ENCODE measurements at regions not wholly inside any gene's neighbourhood (a gene's known extent, or its start where the extent isn't known, plus 50 kb on each side); places are given as distances from the start of the nearest gene placed in this dataset.

DNA sequence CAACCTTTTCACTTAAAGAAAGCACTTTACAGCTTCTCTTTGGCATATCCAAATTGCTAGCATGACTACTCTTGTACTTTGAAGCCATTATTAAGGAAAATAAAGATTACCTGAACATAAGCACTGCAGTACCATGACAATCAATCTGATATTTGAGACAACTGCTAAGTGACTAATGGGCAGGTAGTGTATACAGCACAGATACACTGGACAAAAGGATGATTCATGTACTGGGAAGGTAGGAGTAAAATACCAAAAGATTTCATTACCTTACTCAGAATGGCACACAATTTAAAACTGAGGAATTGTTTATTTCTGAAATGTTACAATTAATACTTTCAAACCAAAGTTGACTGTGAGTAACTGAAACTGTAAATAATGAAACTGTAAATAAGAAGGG, 1054.3 kb upstream of the TENM4 start:
- TF ChIP-seq, protein P1, sequence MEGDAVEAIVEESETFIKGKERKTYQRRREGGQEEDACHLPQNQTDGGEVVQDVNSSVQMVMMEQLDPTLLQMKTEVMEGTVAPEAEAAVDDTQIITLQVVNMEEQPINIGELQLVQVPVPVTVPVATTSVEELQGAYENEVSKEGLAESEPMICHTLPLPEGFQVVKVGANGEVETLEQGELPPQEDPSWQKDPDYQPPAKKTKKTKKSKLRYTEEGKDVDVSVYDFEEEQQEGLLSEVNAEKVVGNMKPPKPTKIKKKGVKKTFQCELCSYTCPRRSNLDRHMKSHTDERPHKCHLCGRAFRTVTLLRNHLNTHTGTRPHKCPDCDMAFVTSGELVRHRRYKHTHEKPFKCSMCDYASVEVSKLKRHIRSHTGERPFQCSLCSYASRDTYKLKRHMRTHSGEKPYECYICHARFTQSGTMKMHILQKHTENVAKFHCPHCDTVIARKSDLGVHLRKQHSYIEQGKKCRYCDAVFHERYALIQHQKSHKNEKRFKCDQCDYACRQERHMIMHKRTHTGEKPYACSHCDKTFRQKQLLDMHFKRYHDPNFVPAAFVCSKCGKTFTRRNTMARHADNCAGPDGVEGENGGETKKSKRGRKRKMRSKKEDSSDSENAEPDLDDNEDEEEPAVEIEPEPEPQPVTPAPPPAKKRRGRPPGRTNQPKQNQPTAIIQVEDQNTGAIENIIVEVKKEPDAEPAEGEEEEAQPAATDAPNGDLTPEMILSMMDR (IDR thresholded peaks at IDR 0.05; ENCODE audit: low read depth, low read length): no peak
- Histone ChIP-seq H3K4me3 (no peak overlapping the region), H3K27me3 (no peaks in the 10 kb centered on the region), H3K4me1 (ENCODE audit: low read depth) (no peaks in the 10 kb centered on the region), H3K27ac (no peak overlapping the region), H3K9me3 (ENCODE audit: low read depth) (no peaks in the 10 kb centered on the region), H3K36me3 (no peaks in the 10 kb centered on the region)
- no peak for DNase-seq (ENCODE audit: low read depth in 1 of 2, low spot score in 1 of 2)

DNA sequence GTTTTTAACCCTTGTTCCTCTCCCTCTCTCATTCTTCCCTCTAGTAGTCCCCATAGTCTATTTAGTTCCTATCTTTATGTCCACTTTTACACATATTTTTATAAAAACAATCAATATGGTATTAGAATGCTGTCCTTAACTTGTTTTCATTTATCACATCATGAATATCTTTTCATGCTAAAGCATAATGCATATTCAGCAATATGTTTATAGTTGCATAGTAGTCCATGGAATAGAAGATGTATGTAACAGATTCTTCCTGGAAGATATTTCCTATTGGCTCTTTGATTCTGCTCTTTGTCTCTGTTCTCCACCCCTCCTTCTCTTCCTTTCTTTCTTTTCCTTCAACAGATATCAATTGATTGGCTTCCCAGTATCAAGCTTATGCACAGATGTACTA, 1047.1 kb upstream of the TENM4 start:
- Histone ChIP-seq H3K27me3 (no peaks in the 10 kb centered on the region), H3K36me3 (no peaks in the 10 kb centered on the region), H3K9me3 (ENCODE audit: low read depth) (no peaks in the 10 kb centered on the region), H3K4me1 (ENCODE audit: low read depth) (no peaks in the 10 kb centered on the region), H3K4me3 (no peak overlapping the region), H3K27ac (no peak overlapping the region)
- TF ChIP-seq, protein P1 (IDR thresholded peaks at IDR 0.05; ENCODE audit: low read depth, low read length): no peak
- DNase-seq (ENCODE audit: low read depth in 1 of 2, low spot score in 1 of 2): no peak

DNA sequence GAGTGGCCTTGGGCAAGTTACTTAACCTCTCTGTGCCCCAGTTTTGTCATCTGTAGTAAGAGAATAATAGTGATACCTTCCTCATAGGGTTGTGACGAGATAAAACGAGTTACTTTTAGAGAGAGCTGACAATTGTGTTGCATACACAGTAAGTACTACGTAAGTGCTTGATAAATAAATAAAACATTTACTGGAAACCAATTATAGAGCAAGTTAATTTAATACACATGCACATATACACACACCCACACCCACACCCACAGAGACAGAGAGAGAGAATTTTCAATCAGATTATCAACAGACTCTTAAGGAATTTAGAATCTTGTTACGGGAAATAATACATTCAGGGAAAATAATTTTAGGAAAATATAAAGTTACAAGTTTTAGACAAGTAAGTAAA, 1045.8 kb upstream of the TENM4 start:
- no peak for DNase-seq (ENCODE audit: low read depth in 1 of 2, low spot score in 1 of 2)
- Histone ChIP-seq H3K9me3 (ENCODE audit: low read depth) (no peaks in the 10 kb centered on the region), H3K4me3 (no peak overlapping the region), H3K27me3 (no peaks in the 10 kb centered on the region), H3K36me3 (no peaks in the 10 kb centered on the region), H3K27ac (no peak overlapping the region), H3K4me1 (ENCODE audit: low read depth) (no peaks in the 10 kb centered on the region)
- TF ChIP-seq, protein P1 (IDR thresholded peaks at IDR 0.05; ENCODE audit: low read depth, low read length): no peak

GRCh38 chr11:80477178-80477577, 1036.3 kb upstream of the TENM4 start:
- Histone ChIP-seq H3K36me3 (no peaks in the 10 kb centered on the region), H3K4me3 (no peak overlapping the region), H3K27me3 (no peaks in the 10 kb centered on the region), H3K9me3 (ENCODE audit: low read depth) (no peaks in the 10 kb centered on the region), H3K27ac (no peak overlapping the region), H3K4me1 (ENCODE audit: low read depth) (peaks cover 4% of the 10 kb centered on the region)
- TF ChIP-seq, protein P1 (IDR thresholded peaks at IDR 0.05; ENCODE audit: low read depth, low read length): no peak
- DNase-seq (ENCODE audit: low read depth in 1 of 2, low spot score in 1 of 2): no peak

GRCh38 chr11:80473562-80473961, 1032.7 kb upstream of the TENM4 start:
- Histone ChIP-seq H3K27ac (no peak overlapping the region), H3K4me1 (ENCODE audit: low read depth) (peaks cover 7% of the 10 kb centered on the region), H3K36me3 (no peaks in the 10 kb centered on the region), H3K4me3 (no peak overlapping the region), H3K27me3 (no peaks in the 10 kb centered on the region), H3K9me3 (ENCODE audit: low read depth) (no peaks in the 10 kb centered on the region)
- no peak for DNase-seq (ENCODE audit: low read depth in 1 of 2, low spot score in 1 of 2)
- TF ChIP-seq, protein P1 (IDR thresholded peaks at IDR 0.05; ENCODE audit: low read depth, low read length): no peak

- Histone ChIP-seq H3K9me3 (ENCODE audit: low read depth) (no peaks in the 10 kb centered on the region), H3K36me3 (no peaks in the 10 kb centered on the region), H3K4me1 (ENCODE audit: low read depth) (peaks cover 7% of the 10 kb centered on the region), H3K27ac (no peak overlapping the region), H3K27me3 (no peaks in the 10 kb centered on the region), H3K4me3 (no peak overlapping the region)
- DNase-seq (ENCODE audit: low read depth in 1 of 2, low spot score in 1 of 2): no peak
- TF ChIP-seq, protein P1 (IDR thresholded peaks at IDR 0.05; ENCODE audit: low read depth, low read length): no peak
Observed at GRCh38 chr11:80469871-80470270, 1029.0 kb upstream of the TENM4 start.
